Smooth muscle cell (in vitro differentiated cells): ENCODE measurements at regions not wholly inside any gene's neighbourhood (a gene's known extent, or its start where the extent isn't known, plus 50 kb on each side); places are given as distances from the start of the nearest gene placed in this dataset.

Source experiments
- DNase-seq: peaks from one replicate; lab custom pipeline; 2025; ENCODE audit not compliant: unreplicated experiment; lab: John Stamatoyannopoulos, UW
- H2AFZ ChIP-seq: fragments of 200-600 bp; sonication (generic); 2 replicates; pipeline ENCODE4 v1.6.0; 2016; ENCODE audit warnings: antibody characterized with exemption, low read depth, mild to moderate bottlenecking
- H3F3A ChIP-seq: fragments of 200-600 bp; sonication (generic); 2 replicates; pipeline ENCODE4 v1.6.0; 2017; ENCODE audit warnings: antibody characterized with exemption, low read depth
- H3K27ac ChIP-seq: fragments of 200-600 bp; sonication (generic); 2 replicates; pipeline ENCODE4 v1.5.1; 2016; ENCODE audit warnings: low read depth, mild to moderate bottlenecking
- H3K27me3 ChIP-seq: fragments of 200-600 bp; sonication (generic); 2 replicates; pipeline ENCODE4 v1.6.1; 2016; ENCODE audit warnings: low read depth, mild to moderate bottlenecking
- H3K36me3 ChIP-seq: fragments of 200-600 bp; sonication (generic); 2 replicates; pipeline ENCODE4 v1.5.1; 2016; ENCODE audit warnings: low read depth
- H3K4me1 ChIP-seq: fragments of 200-600 bp; sonication (generic); 2 replicates; pipeline ENCODE4 v1.5.1; 2016; ENCODE audit warnings: low read depth
- H3K4me2 ChIP-seq: fragments of 200-600 bp; sonication (generic); 2 replicates; pipeline ENCODE4 v1.6.0; 2016; ENCODE audit warnings: mild to moderate bottlenecking
- H3K4me3 ChIP-seq: fragments of 200-600 bp; sonication (generic); 2 replicates; pipeline ENCODE4 v1.5.1; 2016; ENCODE audit warnings: mild to moderate bottlenecking
- H3K79me2 ChIP-seq: fragments of 200-600 bp; sonication (generic); 2 replicates; pipeline ENCODE4 v1.6.0; 2016; ENCODE audit warnings: low read depth, mild to moderate bottlenecking
- H3K9ac ChIP-seq: fragments of 200-600 bp; sonication (generic); 2 replicates; pipeline ENCODE4 v1.6.0; 2016; ENCODE audit warnings: low read depth
- H3K9me3 ChIP-seq: fragments of 200-600 bp; sonication (generic); replicated peaks from 2 replicates; pipeline ENCODE4 v1.5.1; 2016; ENCODE audit warnings: low read depth
- H4K20me1 ChIP-seq: fragments of 200-600 bp; sonication (generic); 2 replicates; pipeline ENCODE4 v1.6.0; 2016; ENCODE audit warnings: low read depth
- CTCF ChIP-seq: fragments of 200-600 bp; sonication (generic); IDR thresholded peaks from 2 replicates; pipeline ENCODE4 v1.5.1; 2017; ENCODE audit warnings: borderline replicate concordance, mild to moderate bottlenecking, antibody characterized with exemption; ENCODE audit not compliant: insufficient read depth, poor library complexity, severe bottlenecking
- WGBS: methylation state at CpG from one replicate; pipeline ENCODE4 v1.1.7; 2016; ENCODE audit warnings: low lambda C conversion rate; 5-methylcytosine and 5-hydroxymethylcytosine counted together

GRCh38 chr3:68436619-68437401 lies 495.5 kb downstream of the TAFA4 start:
- no peaks in the 10 kb centered on the region for H3K79me2 ChIP-seq
- no peak for TF ChIP-seq CTCF
- no peak overlapping the region for H3K27ac ChIP-seq
- no peak overlapping the region for H3K9ac ChIP-seq
- no peaks in the 10 kb centered on the region for H3F3A ChIP-seq
- no peaks in the 10 kb centered on the region for H4K20me1 ChIP-seq
- H3K4me3 ChIP-seq: no peak overlapping the region
- no peaks in the 10 kb centered on the region for H3K27me3 ChIP-seq
- no peak overlapping the region for H2AFZ ChIP-seq
- no peaks in the 10 kb centered on the region for H3K9me3 ChIP-seq
- no peaks in the 10 kb centered on the region for H3K36me3 ChIP-seq
- DNase-seq: no peak
- no peak overlapping the region for H3K4me2 ChIP-seq
- H3K4me1 ChIP-seq: peaks cover 9% of the 10 kb centered on the region
- WGBS: 77% methylated on average over 3 of the region's 3 CpGs

GRCh38 chr3:68428495-68428894 lies 503.9 kb downstream of the TAFA4 start:
- no peak overlapping the region for H3K4me2 ChIP-seq
- no peak overlapping the region for H3K9ac ChIP-seq
- H2AFZ ChIP-seq: no peak overlapping the region
- peaks cover 24% of the 10 kb centered on the region for H3F3A ChIP-seq
- H3K4me3 ChIP-seq: no peak overlapping the region
- DNase-seq: no peak
- 99% methylated on average over 2 of the region's 2 CpGs for WGBS
- H3K27me3 ChIP-seq: no peaks in the 10 kb centered on the region
- no peaks in the 10 kb centered on the region for H3K36me3 ChIP-seq
- no peaks in the 10 kb centered on the region for H3K9me3 ChIP-seq
- no peak for TF ChIP-seq CTCF
- H4K20me1 ChIP-seq: no peaks in the 10 kb centered on the region
- peaks cover 12% of the 10 kb centered on the region for H3K4me1 ChIP-seq
- H3K79me2 ChIP-seq: no peaks in the 10 kb centered on the region
- no peak overlapping the region for H3K27ac ChIP-seq

- no peaks in the 10 kb centered on the region for H4K20me1 ChIP-seq
- WGBS: 2% methylated on average over 7 of the region's 7 CpGs
- H3K27ac ChIP-seq: peak overlapping the region; percentile 91
- peak overlapping the region; percentile 51 for H3K4me2 ChIP-seq
- peaks cover 15% of the 10 kb centered on the region for H3F3A ChIP-seq
- H3K4me1 ChIP-seq: peaks cover 8% of the 10 kb centered on the region
- H3K4me3 ChIP-seq: no peak overlapping the region
- no peaks in the 10 kb centered on the region for H3K9me3 ChIP-seq
- H3K79me2 ChIP-seq: no peaks in the 10 kb centered on the region
- no peak for DNase-seq
- no peak for TF ChIP-seq CTCF
- H3K9ac ChIP-seq: no peak overlapping the region
- peak overlapping the region; percentile 95 for H2AFZ ChIP-seq
- no peaks in the 10 kb centered on the region for H3K36me3 ChIP-seq
- no peaks in the 10 kb centered on the region for H3K27me3 ChIP-seq
Observed at GRCh38 chr3:68424796-68425460, 507.4 kb downstream of the TAFA4 start.
